ENCODE measurements at regions not wholly inside any gene's neighbourhood (a gene's known extent, or its start where the extent isn't known, plus 50 kb on each side); places are given as distances from the start of the nearest gene placed in this dataset.
A peak's percentile ranks its signal among the peaks of the same experiment; 100 is the strongest.

- DNase-seq, result peak; percentile 7 to 16
These were observed 171.0 kb upstream of the UMPS start for GRCh38 chr3:124558991-124559845.

GRCh38 chr3:124559846-124560574 lies 170.2 kb upstream of the UMPS start:
- DNase-seq, result peak; percentile 48 to 53

- DNase-seq, result no peak
These were observed 169.5 kb upstream of the UMPS start for GRCh38 chr3:124560666-124561215.

- no peak for DNase-seq
These were observed 167.5 kb upstream of the UMPS start for GRCh38 chr3:124562769-124563168.

- no peak for DNase-seq
These were observed 166.9 kb upstream of the UMPS start for GRCh38 chr3:124563376-124563775.

GRCh38 chr3:124565013-124565412 lies 165.2 kb upstream of the UMPS start:
- peak; percentile 34 to 66 for DNase-seq

- no peak for DNase-seq
These were observed 164.7 kb upstream of the UMPS start for GRCh38 chr3:124565551-124565950.

GRCh38 chr3:124566701-124567100 lies 163.6 kb upstream of the UMPS start:
- no peak for DNase-seq

- no peak for DNase-seq
These were observed 163.1 kb upstream of the UMPS start for GRCh38 chr3:124567179-124567578.

GRCh38 chr3:124569761-124570160 lies 160.5 kb upstream of the UMPS start:
- DNase-seq, result no peak

- no peak for DNase-seq
These were observed 160.0 kb upstream of the UMPS start for GRCh38 chr3:124570232-124570631.

- DNase-seq, result no peak
These were observed 157.3 kb upstream of the UMPS start for GRCh38 chr3:124572851-124573405.

- no peak for DNase-seq
These were observed 156.2 kb upstream of the UMPS start for GRCh38 chr3:124574012-124574411.

- DNase-seq, result no peak
These were observed 153.4 kb upstream of the UMPS start for GRCh38 chr3:124576565-124577493.

- no peak for DNase-seq
These were observed 152.6 kb upstream of the UMPS start for GRCh38 chr3:124577494-124578167.

- no peak for DNase-seq
These were observed 150.6 kb upstream of the UMPS start for GRCh38 chr3:124579641-124580040.

GRCh38 chr3:124582196-124582595 lies 148.1 kb upstream of the UMPS start:
- DNase-seq, result no peak

- no peak for DNase-seq
These were observed 147.4 kb upstream of the UMPS start for GRCh38 chr3:124582621-124583395.

- DNase-seq, result no peak
These were observed 146.1 kb upstream of the UMPS start for GRCh38 chr3:124584245-124584551.

- peak in 1 of 2 experiments; percentile 4 for DNase-seq
These were observed 145.5 kb upstream of the UMPS start for GRCh38 chr3:124584552-124585391.

All from SHP77 (cell line).